WERI-Rb-1 (cell line): ENCODE measurements at regions not wholly inside any gene's neighbourhood (a gene's known extent, or its start where the extent isn't known, plus 50 kb on each side); places are given as distances from the start of the nearest gene placed in this dataset.

Source experiments
- DNase-seq: peaks from one replicate; pipeline ENCODE4 v3.0.0-alpha.2; 2020
- H3K27ac ChIP-seq: fragments of 250-450 bp; sonication (Bioruptor Pico); 2 replicates; pipeline ENCODE4 v1.5.1; 2020; ENCODE audit warnings: mild to moderate bottlenecking, moderate library complexity
- H3K27me3 ChIP-seq: fragments of 250-450 bp; sonication (Bioruptor Pico); 2 replicates; pipeline ENCODE4 v1.5.1; 2021; ENCODE audit warnings: mild to moderate bottlenecking, low read depth, moderate library complexity; ENCODE audit not compliant: insufficient read depth, severe bottlenecking
- H3K36me3 ChIP-seq: fragments of 250-450 bp; sonication (Bioruptor Pico); 2 replicates; pipeline ENCODE4 v1.5.1; 2020; ENCODE audit warnings: mild to moderate bottlenecking, moderate library complexity
- H3K4me3 ChIP-seq: 2 replicates; pipeline ENCODE4 v1.5.1; 2011; ENCODE audit warnings: low read depth, mild to moderate bottlenecking, control low read depth, low read length
- H3K9me3 ChIP-seq: fragments of 250-450 bp; sonication (Bioruptor Pico); 2 replicates; pipeline ENCODE4 v1.5.1; 2021; ENCODE audit warnings: mild to moderate bottlenecking, moderate library complexity; ENCODE audit not compliant: severe bottlenecking
- TF ChIP-seq, protein P1 (sequence below): IDR thresholded peaks from 2 replicates; pipeline ENCODE4 v1.5.1; 2011; ENCODE audit warnings: low read depth, mild to moderate bottlenecking, control low read depth, inconsistent platforms, low read length

DNA sequence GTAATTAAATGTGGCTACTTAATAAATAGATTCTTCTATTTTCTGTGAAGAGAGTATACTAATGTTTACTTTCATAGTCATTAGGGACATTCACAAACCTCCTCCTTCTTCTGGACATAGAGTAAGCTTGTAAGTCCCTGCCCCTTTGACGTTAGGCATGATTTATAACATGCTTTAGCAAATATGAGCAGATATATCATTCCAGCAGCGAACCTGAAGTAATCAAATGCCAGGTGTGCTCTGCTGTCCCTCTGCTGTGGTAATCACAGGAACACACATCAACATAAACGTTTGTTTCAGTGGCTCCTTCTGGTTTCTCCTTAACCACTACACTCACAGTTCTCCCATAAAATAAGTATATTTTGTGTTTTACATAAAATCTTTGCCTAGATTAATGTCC is 961.8 kb downstream of the FLRT2 start:
- Histone ChIP-seq H3K9me3 (no peaks in the 10 kb centered on the region), H3K27ac (no peak overlapping the region), H3K27me3 (no peaks in the 10 kb centered on the region), H3K36me3 (no peaks in the 10 kb centered on the region), H3K4me3 (no peak overlapping the region)
- TF ChIP-seq, protein P1, sequence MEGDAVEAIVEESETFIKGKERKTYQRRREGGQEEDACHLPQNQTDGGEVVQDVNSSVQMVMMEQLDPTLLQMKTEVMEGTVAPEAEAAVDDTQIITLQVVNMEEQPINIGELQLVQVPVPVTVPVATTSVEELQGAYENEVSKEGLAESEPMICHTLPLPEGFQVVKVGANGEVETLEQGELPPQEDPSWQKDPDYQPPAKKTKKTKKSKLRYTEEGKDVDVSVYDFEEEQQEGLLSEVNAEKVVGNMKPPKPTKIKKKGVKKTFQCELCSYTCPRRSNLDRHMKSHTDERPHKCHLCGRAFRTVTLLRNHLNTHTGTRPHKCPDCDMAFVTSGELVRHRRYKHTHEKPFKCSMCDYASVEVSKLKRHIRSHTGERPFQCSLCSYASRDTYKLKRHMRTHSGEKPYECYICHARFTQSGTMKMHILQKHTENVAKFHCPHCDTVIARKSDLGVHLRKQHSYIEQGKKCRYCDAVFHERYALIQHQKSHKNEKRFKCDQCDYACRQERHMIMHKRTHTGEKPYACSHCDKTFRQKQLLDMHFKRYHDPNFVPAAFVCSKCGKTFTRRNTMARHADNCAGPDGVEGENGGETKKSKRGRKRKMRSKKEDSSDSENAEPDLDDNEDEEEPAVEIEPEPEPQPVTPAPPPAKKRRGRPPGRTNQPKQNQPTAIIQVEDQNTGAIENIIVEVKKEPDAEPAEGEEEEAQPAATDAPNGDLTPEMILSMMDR, result no peak
- no peak for DNase-seq

DNA sequence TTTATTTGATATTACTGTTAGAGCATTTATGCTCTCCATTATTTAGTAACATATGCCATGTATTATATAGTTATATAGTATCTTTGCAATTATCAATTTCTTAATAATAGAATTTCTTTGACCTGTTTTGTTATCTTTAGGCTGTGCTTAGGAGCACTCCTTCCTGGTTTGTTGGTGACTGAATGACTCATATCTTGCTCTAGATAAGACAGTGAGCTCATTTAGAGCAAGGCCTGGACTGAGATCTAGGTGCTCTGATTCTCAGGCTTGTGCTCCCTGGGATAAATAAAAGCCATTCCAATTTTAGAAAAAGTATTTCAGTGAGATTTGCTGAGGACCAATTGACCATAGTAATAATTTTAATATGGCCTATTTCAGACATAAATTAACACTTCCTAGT is 951.2 kb downstream of the FLRT2 start:
- Histone ChIP-seq H3K27ac (no peak overlapping the region), H3K27me3 (no peaks in the 10 kb centered on the region), H3K9me3 (no peaks in the 10 kb centered on the region), H3K36me3 (no peaks in the 10 kb centered on the region), H3K4me3 (no peak overlapping the region)
- no peak for DNase-seq
- TF ChIP-seq, protein P1, result no peak

DNA sequence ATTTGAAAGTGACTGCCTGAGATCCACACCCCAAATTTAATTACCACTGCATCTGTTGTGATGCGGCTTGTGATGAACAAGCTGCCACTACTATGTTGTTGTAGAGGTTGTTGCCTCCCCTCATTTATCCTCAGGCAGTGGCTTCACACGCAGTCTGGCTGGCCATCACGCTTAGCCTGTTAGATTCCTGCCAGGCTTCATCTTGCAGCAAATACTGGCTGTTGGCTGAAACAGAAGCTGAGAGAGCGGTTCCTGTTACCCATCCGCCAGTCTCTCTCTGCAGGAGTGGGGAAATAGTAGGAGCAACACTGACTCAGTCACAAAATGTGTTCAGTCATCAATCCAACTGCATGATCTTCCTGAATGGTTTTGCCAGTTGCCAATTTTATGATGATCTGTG is 934.4 kb downstream of the FLRT2 start:
- DNase-seq, result no peak
- H3K9me3 ChIP-seq, result no peaks in the 10 kb centered on the region

DNA sequence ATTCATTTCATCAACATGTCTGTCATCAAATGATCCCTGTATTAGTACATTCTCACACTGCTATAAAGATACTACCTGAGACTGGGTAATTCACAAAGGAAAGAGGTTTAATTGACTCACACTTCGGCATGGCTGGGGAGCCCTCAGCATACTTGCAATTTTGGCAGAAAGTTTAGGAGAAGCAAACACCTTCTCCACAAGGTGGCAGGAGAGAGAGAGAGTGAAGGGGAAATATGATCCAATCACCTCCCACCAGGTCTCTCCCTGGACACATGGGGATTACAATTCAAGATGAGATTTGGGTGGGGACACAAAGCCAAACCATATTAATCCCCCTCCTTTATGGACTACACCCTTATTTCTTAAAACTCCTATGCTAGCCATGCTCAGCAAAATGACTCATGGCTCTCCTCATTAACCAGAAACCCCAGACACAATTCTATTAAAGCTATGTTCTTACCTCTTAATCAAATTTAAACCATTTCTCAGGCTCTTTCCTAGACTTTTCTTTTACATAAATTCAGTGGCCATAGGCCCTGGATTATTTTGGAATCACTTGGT is 932.3 kb downstream of the FLRT2 start:
- TF ChIP-seq, protein P1, result peak; percentile 58
- DNase-seq, result peak; percentile 34
- Histone ChIP-seq H3K4me3 (no peak overlapping the region), H3K27ac (no peak overlapping the region), H3K9me3 (no peaks in the 10 kb centered on the region), H3K36me3 (no peaks in the 10 kb centered on the region), H3K27me3 (no peaks in the 10 kb centered on the region)

More for the DNA sequence above, 934.4 kb downstream of the FLRT2 start:
- Histone ChIP-seq H3K36me3 (no peaks in the 10 kb centered on the region), H3K4me3 (no peak overlapping the region), H3K27ac (no peak overlapping the region), H3K27me3 (no peaks in the 10 kb centered on the region)
- TF ChIP-seq, protein P1, result no peak

DNA sequence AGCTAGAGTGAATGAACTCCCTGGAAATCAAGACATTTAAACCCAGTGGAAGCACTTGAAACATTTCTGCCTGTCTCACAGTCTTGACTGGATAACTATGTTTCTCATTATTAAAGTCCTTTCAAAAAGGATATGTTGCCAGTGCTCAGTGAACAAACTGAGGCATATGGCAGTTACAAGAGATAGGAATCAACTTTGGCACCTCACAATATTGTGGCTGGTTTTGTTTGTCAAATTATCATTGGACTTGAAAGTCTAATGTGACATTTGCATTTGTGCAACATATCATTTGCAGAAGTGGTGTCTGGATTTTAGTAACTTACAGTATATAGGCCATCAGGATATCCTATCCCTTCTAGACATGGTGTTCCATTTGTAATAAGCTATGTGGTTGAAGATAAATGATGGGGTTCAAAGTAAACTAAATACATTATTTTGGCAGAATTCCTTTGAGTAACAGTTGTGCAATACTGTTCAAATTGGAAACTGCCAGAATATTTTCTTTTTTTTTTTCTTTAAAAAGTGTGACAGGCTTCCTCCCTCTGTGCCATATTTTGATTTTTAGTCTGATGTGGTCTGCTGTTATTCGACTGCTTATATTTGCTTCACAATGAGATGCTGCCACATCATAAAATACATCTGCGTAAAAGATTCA is 927.7 kb downstream of the FLRT2 start:
- no peak overlapping the region for H3K4me3 ChIP-seq
- no peaks in the 10 kb centered on the region for H3K9me3 ChIP-seq
- DNase-seq, result no peak
- TF ChIP-seq, protein P1, result no peak
- no peaks in the 10 kb centered on the region for H3K36me3 ChIP-seq
- no peaks in the 10 kb centered on the region for H3K27me3 ChIP-seq
- no peak overlapping the region for H3K27ac ChIP-seq

DNA sequence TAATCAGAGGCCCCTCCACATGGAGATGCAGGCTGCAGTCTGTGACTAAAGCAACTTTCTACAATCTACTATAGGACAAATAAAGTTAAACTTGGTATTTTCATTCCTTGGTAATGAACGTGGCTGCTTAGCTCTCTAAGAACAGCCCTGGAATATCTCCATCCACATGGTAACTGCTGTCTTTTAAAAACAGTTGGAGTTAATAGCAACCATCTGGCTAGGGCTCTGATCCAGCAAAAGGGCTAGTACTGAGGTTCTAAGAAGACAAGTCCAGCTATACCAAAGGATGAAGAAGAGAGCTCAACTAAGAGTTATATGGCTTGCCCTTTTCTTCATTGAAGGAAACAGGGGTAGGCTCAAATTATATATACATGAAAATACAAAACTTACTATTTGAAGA is 920.1 kb downstream of the FLRT2 start:
- Histone ChIP-seq H3K9me3 (no peaks in the 10 kb centered on the region), H3K27me3 (no peaks in the 10 kb centered on the region), H3K36me3 (no peaks in the 10 kb centered on the region), H3K27ac (no peak overlapping the region), H3K4me3 (no peak overlapping the region)
- DNase-seq, result no peak
- TF ChIP-seq, protein P1, result no peak
